ENCODE measurements at regions not wholly inside any gene's neighbourhood (a gene's known extent, or its start where the extent isn't known, plus 50 kb on each side); places are given as distances from the start of the nearest gene placed in this dataset.

- Histone ChIP-seq H2BK120ac (replicated peaks; ENCODE audit: low read depth, low read length) (no peak overlapping the region), H3K79me1 (ENCODE audit: low read depth, low read length) (no peaks in the 10 kb centered on the region), H3K23me2 (ENCODE audit: low read depth, low read length) (no peaks in the 10 kb centered on the region), H3K27ac (ENCODE audit: low read depth, low read length) (no peak overlapping the region), H3K14ac (ENCODE audit: insufficient read length) (no peak overlapping the region), H2BK20ac (ENCODE audit: low read length) (no peak overlapping the region), H2BK12ac (ENCODE audit: low read depth, low read length) (no peak overlapping the region), H3K4me1 (replicated peaks in 1 of 4; ENCODE audit: control insufficient read depth in 3 of 4, insufficient read depth in 4 of 4, low read length in 3 of 4) (no peaks in the 10 kb centered on the region), H4K91ac (replicated peaks; ENCODE audit: insufficient read length, low read length) (no peak overlapping the region), H3K23ac (ENCODE audit: insufficient read length) (no peak overlapping the region), H2AK5ac (ENCODE audit: low read depth, low read length) (no peak overlapping the region), H3K9me3 (ENCODE audit: insufficient read depth in 2 of 2, low read depth in 1 of 2, low read length in 1 of 2) (no peaks in the 10 kb centered on the region), H3K56ac (replicated peaks; ENCODE audit: insufficient read length, low read depth, low read length) (no peak overlapping the region), H4K20me1 (replicated peaks in 1 of 2; ENCODE audit: control insufficient read depth in 1 of 2, insufficient read depth in 2 of 2, low read length in 2 of 2) (no peaks in the 10 kb centered on the region), H3K4me3 (ENCODE audit: extremely low read depth in 1 of 4, insufficient read depth in 2 of 4, low read depth in 3 of 4, low read length in 4 of 4) (no peak overlapping the region), H3K36me3 (ENCODE audit: control insufficient read depth in 2 of 4, insufficient read depth in 4 of 4, low read length in 3 of 4) (no peaks in the 10 kb centered on the region; a peak in 1 of 8 replicates), H3K4ac (replicated peaks; ENCODE audit: insufficient read length, low read depth, low read length) (no peak overlapping the region), H2BK5ac (ENCODE audit: low read depth, low read length) (no peak overlapping the region), H3K27me3 (replicated peaks in 1 of 4; ENCODE audit: control insufficient read depth in 3 of 4, extremely low read depth in 1 of 4, insufficient read depth in 3 of 4, low read length in 3 of 4) (no peaks in the 10 kb centered on the region), H3K9ac (replicated peaks in 1 of 4; ENCODE audit: extremely low read depth in 1 of 4, low read depth in 3 of 4, low read length in 3 of 4) (no peak overlapping the region), H4K8ac (ENCODE audit: extremely low read depth, insufficient read depth, low read length) (no peak overlapping the region), H2BK15ac (ENCODE audit: low read length) (no peak overlapping the region), H3K4me2 (ENCODE audit: insufficient read depth in 1 of 2, low read depth in 2 of 2, low read length in 2 of 2) (no peak overlapping the region), H3K79me2 (ENCODE audit: control insufficient read depth in 1 of 2, insufficient read depth in 2 of 2, low read length in 2 of 2) (no peaks in the 10 kb centered on the region), H2AFZ (ENCODE audit: low read length) (no peak overlapping the region), H3K18ac (ENCODE audit: extremely low read depth, low read length) (no peak overlapping the region), H4K5ac (ENCODE audit: insufficient read length, low read depth, low read length) (no peak overlapping the region)
- ChIA-PET POLR2A (ENCODE audit: partially characterized antibody) (no interaction called here), CTCF (ENCODE audit: partially characterized antibody) (interaction anchor here (0.8 to 1.0 kb wide), 2 partner anchors 89 to 283 kb away, joined by 3 read pairs; no protein-coding TSS in a partner anchor)
- FAIRE-seq (no peak), DNase-seq (ENCODE audit: low read depth in 1 of 2, low spot score in 2 of 2) (no peak)
- WGBS, 2 experiments (ENCODE audit: extremely low coverage in 1 of 2, insufficient coverage in 1 of 2, insufficient read length in 1 of 2, insufficient replicate concordance in 2 of 2, low coverage in 1 of 2, low lambda C conversion rate in 2 of 2, missing lambda C conversion rate in 1 of 2): 91% methylated on average over 7 of the region's 7 CpGs; no CpG with 5 or more reads in 1 of the 2 experiments
- TF ChIP-seq BCL11A (IDR thresholded peaks at IDR 0.05; ENCODE audit: low read depth in 2 of 2, low read length in 2 of 2) (no peak), POU5F1 (IDR thresholded peaks at IDR 0.05; ENCODE audit: low read depth, low read length) (no peak), JUND (IDR thresholded peaks at IDR 0.05; ENCODE audit: low read length) (no peak), SAP30 (IDR thresholded peaks at IDR 0.05; ENCODE audit: insufficient read depth, insufficient replicate concordance, low read length) (no peak), SP2 (IDR thresholded peaks at IDR 0.05; ENCODE audit: low read length) (no peak), ASH2L (IDR thresholded peaks at IDR 0.05; ENCODE audit: low read length) (no peak), SIX5 (IDR thresholded peaks at IDR 0.05; ENCODE audit: low read depth, low read length) (no peak), BRCA1 (IDR thresholded peaks at IDR 0.05; ENCODE audit: low read depth, low read length) (no peak), KDM4A (IDR thresholded peaks at IDR 0.05; ENCODE audit: low read depth, low read length, severe bottlenecking) (no peak), SP1 (IDR thresholded peaks at IDR 0.05; ENCODE audit: low read depth, low read length) (no peak), YY1 (IDR thresholded peaks at IDR 0.05; ENCODE audit: low read depth, low read length) (no peak), MAX (IDR thresholded peaks at IDR 0.05) (no peak), CREB1 (IDR thresholded peaks at IDR 0.05) (no peak), CHD2 (IDR thresholded peaks at IDR 0.05; ENCODE audit: low read length) (no peak), PHF8 (conservative IDR thresholded peaks at IDR 0.05; ENCODE audit: low read depth, low read length) (no peak)
These were observed 317.4 kb upstream of the ZNF32 start for GRCh38 chr10:43965918-43966570.

All from H1 (cell line).